ENCODE measurements at regions not wholly inside any gene's neighbourhood (a gene's known extent, or its start where the extent isn't known, plus 50 kb on each side); places are given as distances from the start of the nearest gene placed in this dataset.

DNA sequence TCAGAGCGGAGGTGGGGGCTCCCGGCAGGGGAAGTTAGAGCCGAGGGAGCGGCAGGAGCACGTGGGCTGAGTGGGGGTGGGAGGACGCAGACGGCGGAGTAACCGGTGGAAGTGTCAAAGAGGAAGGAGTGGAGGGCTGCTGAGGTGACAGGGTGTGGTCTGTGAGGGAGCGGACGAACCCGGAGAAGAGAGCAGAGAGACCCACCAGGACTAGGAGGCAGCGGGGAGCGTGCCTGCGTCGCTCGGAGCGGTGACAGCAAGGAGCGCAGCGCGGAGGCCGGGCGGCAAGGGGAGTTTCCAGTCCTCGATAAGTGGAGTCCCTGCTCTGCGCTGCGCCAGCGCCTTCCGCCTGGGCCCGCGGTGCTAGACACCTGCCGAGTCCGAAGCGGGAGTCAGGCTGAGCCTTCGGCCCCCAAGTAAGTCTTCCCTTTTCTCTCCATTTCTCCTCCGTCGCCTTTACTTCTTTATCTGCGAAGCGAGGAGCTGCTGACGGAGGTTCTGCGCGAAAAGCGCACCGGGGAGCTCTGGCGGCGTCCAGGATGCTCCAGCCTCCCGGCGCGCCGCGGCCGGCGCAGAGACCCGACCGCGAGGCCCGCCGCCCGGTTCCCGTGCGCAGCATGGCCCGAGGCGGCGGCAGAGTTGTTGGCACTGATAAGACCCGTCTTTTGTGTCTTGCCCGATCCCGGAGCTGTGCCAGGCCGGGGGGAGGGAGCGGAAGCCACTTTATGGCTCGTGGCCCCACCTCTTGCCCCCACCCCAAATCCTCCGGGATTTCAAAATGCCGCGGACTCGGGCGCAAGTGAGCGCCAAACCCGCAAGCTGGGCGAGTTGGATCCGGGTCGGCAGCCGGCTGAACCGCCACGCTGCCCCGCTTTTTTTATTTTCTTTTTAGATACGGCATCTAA lies 533.0 kb upstream of the SEMA6D start:
- Mint-ChIP-seq H3K36me3 (ENCODE audit: low read depth) (no peaks in the 10 kb centered on the region), H3K27ac (no peak overlapping the region), H3K9me3 (ENCODE audit: low read depth) (no peaks in the 10 kb centered on the region), H3K27me3 (peaks cover 47% of the 10 kb centered on the region), H3K4me3 (peak overlapping the region; percentile 38), H3K4me1 (peaks cover 10% of the 10 kb centered on the region)
- peak; percentile 50 for DNase-seq
- intact Hi-C loops (cut with DNase I, micrococcal nuclease), result no loop called here
- ATAC-seq, result peak; percentile 71
- POLR2A ChIA-PET, result no interaction called here
- CTCF ChIA-PET, result interaction anchor here (0.6 to 1.8 kb wide), 3 partner anchors 12 to 785 kb away, joined by 3 to 9 read pairs (median 3); no protein-coding TSS in a partner anchor

DNA sequence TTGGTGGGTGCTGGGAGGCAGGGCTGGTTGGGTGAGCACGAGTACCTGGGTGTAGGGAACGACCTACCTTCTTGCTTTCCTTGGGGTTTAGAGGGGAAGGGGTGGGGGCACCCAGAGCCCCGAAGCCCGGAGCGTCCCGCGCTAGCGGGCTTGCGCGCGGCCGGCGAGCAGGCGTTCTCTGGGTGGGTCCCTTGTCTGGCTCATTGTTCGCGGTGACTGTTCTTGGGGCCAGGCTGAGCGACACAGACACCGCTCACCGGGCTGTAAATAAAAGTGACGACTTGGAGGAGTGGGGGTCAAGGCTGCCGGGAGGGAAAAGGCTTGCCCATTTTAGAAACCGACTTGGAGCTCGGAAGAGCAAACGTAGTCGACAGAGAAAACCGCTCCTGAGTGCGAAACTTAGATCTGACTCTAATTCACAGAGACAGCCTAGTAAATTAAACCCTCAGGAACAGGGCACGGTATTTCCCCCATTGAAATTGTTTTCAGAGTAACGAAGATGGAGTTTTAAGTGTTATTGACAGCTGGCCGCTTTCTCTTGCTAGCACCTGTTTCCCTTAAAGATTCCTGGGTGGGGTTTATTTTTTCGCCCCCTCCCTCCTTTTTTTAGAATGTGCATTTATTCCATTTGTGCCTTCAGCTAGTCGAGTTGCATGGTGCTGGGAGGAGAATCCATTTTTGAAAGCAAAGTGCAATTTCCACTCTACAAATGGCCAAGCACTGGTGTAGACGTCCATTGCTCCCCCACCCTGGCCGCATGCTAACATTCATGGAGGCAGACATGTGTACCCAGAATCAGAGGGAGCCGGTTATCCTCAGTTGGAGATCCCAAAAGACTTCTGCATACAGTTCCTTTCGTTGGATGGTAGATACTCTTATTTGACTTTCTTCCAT lies 532.1 kb upstream of the SEMA6D start:
- H3K4me3 Mint-ChIP-seq, result peak overlapping the region; percentile 29
- no peaks in the 10 kb centered on the region for H3K9me3 Mint-ChIP-seq (ENCODE audit: low read depth)
- ChIA-PET POLR2A (no interaction called here), CTCF (interaction anchor here (0.6 to 1.8 kb wide), 3 partner anchors 11 to 1111 kb away, joined by 3 to 9 read pairs (median 3); no protein-coding TSS in a partner anchor)
- H3K27me3 Mint-ChIP-seq, result peaks cover 47% of the 10 kb centered on the region
- intact Hi-C loops (cut with DNase I, micrococcal nuclease), result no loop called here
- H3K4me1 Mint-ChIP-seq, result peaks cover 10% of the 10 kb centered on the region
- ATAC-seq (no peak), DNase-seq (no peak)
- no peaks in the 10 kb centered on the region for H3K36me3 Mint-ChIP-seq (ENCODE audit: low read depth)
- H3K27ac Mint-ChIP-seq, result no peak overlapping the region

DNA sequence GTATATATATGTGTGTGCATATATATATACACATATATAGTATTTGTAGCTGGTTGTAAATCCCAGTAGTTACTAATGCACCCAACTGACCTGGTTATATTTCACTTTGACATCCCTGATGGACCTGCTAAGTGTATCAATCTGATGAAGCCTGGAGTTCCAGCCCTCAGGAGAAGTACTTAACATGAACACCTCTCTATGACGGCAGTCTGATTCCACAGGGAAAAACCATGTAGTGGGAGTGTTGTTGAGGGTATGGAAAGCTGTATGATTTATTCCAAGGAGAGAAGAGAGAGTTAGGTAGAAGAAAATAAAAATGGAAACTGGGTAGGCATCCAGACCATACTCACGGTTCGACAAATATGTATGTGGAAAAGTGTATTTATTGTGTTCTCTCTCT lies 531.2 kb upstream of the SEMA6D start:
- H3K4me3 Mint-ChIP-seq, result no peak overlapping the region
- H3K4me1 Mint-ChIP-seq, result peaks cover 10% of the 10 kb centered on the region
- intact Hi-C loops (cut with DNase I, micrococcal nuclease), result no loop called here
- POLR2A ChIA-PET, result interaction anchor here (0.6 kb wide), 1 partner anchor 640 kb away, joined by 6 read pairs; no protein-coding TSS in a partner anchor
- no peaks in the 10 kb centered on the region for H3K9me3 Mint-ChIP-seq (ENCODE audit: low read depth)
- CTCF ChIA-PET, result interaction anchor here (1.8 to 2.5 kb wide), 2 partner anchors 8 to 10 kb away, joined by 9 read pairs; no protein-coding TSS in a partner anchor
- DNase-seq (no peak), ATAC-seq (no peak)
- H3K27me3 Mint-ChIP-seq, result peaks cover 47% of the 10 kb centered on the region
- no peaks in the 10 kb centered on the region for H3K36me3 Mint-ChIP-seq (ENCODE audit: low read depth)
- H3K27ac Mint-ChIP-seq, result no peak overlapping the region

DNA sequence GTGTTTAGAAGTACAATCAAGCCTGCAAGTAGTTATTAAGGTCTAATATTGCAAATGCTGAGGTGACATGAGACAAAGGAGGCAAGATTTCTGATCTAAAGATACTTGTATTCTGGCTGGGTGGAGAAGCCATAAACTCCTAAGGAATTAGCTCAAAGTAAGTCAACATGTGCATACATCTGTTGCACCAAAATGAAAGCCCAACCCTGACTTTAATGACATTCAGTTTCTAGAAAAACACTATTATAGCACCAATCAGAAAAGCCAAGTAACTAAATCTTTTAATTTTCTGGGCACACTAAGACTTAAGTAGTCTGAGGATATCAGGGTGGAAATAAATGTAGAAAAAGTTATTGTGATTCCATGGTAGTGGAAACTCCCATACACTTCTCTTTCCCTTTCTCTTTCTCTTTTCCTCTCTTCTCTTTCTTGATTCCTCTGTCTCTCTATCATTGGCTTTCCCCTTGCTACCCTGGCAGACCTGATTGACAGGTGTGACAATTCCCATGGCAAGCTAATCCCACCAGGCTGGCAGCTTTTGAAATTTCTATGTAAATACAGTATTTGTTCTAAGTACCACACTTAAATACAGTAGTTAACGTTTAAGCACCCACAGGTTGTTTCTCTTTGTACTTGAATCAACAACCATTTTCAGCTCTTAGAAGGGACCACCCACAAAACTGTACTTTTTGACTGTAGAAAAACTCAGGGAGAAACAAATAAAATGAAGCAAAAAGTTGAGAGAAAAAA lies 528.4 kb upstream of the SEMA6D start:
- DNase-seq (no peak), ATAC-seq (no peak)
- peaks cover 24% of the 10 kb centered on the region for H3K27me3 Mint-ChIP-seq
- H3K36me3 Mint-ChIP-seq (ENCODE audit: low read depth), result no peaks in the 10 kb centered on the region
- POLR2A ChIA-PET, result interaction anchor here (0.6 kb wide), 1 partner anchor 15 kb away, joined by 3 read pairs; no protein-coding TSS in a partner anchor
- H3K9me3 Mint-ChIP-seq (ENCODE audit: low read depth), result no peaks in the 10 kb centered on the region
- no peak overlapping the region for H3K27ac Mint-ChIP-seq
- no peak overlapping the region for H3K4me3 Mint-ChIP-seq
- CTCF ChIA-PET, result interaction anchor here (1.3 to 2.5 kb wide), 3 partner anchors 10 to 15 kb away, joined by 3 to 9 read pairs (median 4); no protein-coding TSS in a partner anchor
- intact Hi-C loops (cut with DNase I, micrococcal nuclease), result no loop called here
- peaks cover 7% of the 10 kb centered on the region for H3K4me1 Mint-ChIP-seq

DNA sequence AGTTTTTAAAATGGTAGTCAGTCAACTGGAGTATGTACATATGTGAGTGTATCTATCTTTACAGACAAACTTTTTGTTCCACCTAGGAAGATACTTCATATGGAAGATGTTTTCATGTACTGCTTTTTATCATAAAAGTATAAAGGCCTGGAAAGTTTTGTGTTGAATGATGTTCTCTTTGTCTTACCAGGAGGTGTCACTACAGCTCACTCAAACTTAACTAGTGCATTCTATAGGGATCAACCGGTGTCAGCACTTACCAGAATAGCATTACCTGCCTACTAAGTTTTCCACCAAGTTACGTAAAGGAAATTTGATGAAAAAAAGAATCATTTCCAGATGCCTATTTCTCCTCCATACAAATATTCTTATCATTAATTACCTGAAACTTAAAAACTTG lies 522.6 kb upstream of the SEMA6D start:
- Mint-ChIP-seq H3K4me1 (no peaks in the 10 kb centered on the region), H3K27ac (no peak overlapping the region), H3K36me3 (ENCODE audit: low read depth) (no peaks in the 10 kb centered on the region), H3K9me3 (ENCODE audit: low read depth) (no peaks in the 10 kb centered on the region), H3K4me3 (no peak overlapping the region), H3K27me3 (peaks cover 5% of the 10 kb centered on the region)
- POLR2A ChIA-PET, result no interaction called here
- DNase-seq, result no peak
- no peak for ATAC-seq
- CTCF ChIA-PET, result interaction anchor here (2.6 to 2.7 kb wide), 2 partner anchors 10 to 793 kb away, joined by 9 to 21 read pairs; no protein-coding TSS in a partner anchor
- intact Hi-C loops (cut with DNase I, micrococcal nuclease), result loop anchor here in 1 of 2 experiments (5.0 kb wide), 2 partner anchors 1093 to 1158 kb away; no protein-coding TSS in a partner anchor

DNA sequence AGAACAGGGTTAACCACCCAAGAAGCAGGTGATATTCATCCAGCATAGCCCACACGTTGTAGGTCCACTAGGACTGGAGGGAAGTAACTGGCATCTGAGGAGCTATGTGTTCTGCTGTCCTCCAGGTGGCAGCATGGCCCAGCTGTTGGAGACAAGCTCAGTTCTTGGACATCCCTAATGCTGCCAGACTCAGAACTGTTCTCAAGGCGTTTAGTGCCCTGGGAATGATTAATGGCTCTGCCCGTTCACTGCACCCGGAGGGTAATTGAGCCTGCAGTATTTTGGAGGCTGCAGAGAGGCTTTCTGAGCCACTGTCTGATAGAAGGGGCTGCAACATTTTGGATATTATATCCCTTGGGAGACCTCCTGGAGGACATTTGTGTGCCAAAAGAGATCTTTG lies 521.3 kb upstream of the SEMA6D start:
- no peaks in the 10 kb centered on the region for H3K36me3 Mint-ChIP-seq (ENCODE audit: low read depth)
- H3K4me3 Mint-ChIP-seq, result no peak overlapping the region
- H3K27ac Mint-ChIP-seq, result no peak overlapping the region
- no peaks in the 10 kb centered on the region for H3K4me1 Mint-ChIP-seq
- peak; percentile 75 for DNase-seq
- peak; percentile 36 for ATAC-seq
- peaks cover 5% of the 10 kb centered on the region for H3K27me3 Mint-ChIP-seq
- H3K9me3 Mint-ChIP-seq (ENCODE audit: low read depth), result no peaks in the 10 kb centered on the region
- ChIA-PET POLR2A (no interaction called here), CTCF (interaction anchor here (0.7 to 2.7 kb wide), 11 partner anchors 9 to 1156 kb away, joined by 3 to 21 read pairs (median 4); no protein-coding TSS in a partner anchor)
- intact Hi-C loops (cut with DNase I, micrococcal nuclease), result loop anchor here (1.0 to 5.0 kb wide), 6 partner anchors 792 to 1156 kb away; no protein-coding TSS in a partner anchor

DNA sequence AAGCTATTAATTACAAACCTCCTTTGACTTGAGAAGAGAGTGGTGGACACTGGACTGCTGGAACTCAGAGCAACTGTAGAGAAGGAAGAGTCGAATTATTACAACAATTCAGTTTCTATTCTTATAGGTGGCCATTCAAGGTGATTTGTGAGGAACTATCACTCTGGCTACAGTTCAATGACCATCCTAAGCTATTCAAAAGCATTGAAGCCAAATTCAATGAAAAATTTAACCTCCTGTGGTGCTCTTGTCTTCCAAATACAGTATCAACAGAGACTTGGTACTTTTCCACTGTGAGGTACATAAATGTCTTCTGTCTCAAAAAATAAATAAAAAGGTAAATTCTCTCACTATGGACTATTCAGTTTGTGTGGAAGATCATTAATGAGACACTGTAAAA lies 513.3 kb upstream of the SEMA6D start:
- Mint-ChIP-seq H3K4me3 (no peak overlapping the region), H3K27me3 (peaks cover 3% of the 10 kb centered on the region), H3K4me1 (no peaks in the 10 kb centered on the region), H3K27ac (no peak overlapping the region), H3K36me3 (ENCODE audit: low read depth) (no peaks in the 10 kb centered on the region), H3K9me3 (ENCODE audit: low read depth) (peaks cover 2% of the 10 kb centered on the region)
- ATAC-seq (no peak), DNase-seq (no peak)
- intact Hi-C loops (cut with DNase I, micrococcal nuclease), result no loop called here
- POLR2A ChIA-PET, result no interaction called here
- CTCF ChIA-PET, result interaction anchor here (1.3 to 1.7 kb wide), 2 partner anchors 7 to 16 kb away, joined by 3 to 4 read pairs; no protein-coding TSS in a partner anchor

DNA sequence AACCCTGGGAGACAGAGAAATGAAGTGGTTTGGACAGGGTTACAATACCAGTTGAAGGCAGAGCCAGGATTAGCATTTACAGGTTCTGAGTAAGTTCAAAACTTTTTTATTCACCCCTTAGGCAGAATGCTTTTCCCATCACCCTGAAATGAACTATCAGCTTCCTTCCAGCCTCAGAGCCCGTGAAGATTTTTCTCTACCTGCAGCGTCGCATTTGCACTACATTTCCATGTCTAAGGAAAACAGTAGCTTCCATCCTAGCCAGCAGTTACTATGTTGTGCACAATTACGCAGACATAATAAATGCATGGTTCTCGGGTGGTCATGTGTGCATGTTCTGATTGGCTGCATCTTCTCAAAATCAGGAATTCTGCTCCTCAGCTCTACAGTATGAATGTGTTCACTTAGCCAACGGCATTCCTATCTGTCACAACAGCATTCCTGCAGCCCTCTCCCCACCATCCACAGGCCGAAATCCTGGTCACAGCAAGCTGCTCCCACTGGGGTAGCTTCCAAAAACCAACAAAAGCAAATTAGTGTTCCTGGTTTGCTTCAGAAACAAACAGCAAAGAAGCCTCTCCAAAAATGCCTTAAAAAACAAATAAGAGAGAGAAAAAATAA lies 510.8 kb upstream of the SEMA6D start:
- H3K4me1 Mint-ChIP-seq, result no peaks in the 10 kb centered on the region
- H3K27me3 Mint-ChIP-seq, result no peaks in the 10 kb centered on the region
- intact Hi-C loops (cut with DNase I, micrococcal nuclease), result no loop called here
- CTCF ChIA-PET, result no interaction called here
- peaks cover 2% of the 10 kb centered on the region for H3K9me3 Mint-ChIP-seq (ENCODE audit: low read depth)
- POLR2A ChIA-PET, result no interaction called here
- no peaks in the 10 kb centered on the region for H3K36me3 Mint-ChIP-seq (ENCODE audit: low read depth)
- no peak for ATAC-seq
- no peak for DNase-seq
- H3K4me3 Mint-ChIP-seq, result no peak overlapping the region
- H3K27ac Mint-ChIP-seq, result no peak overlapping the region

DNA sequence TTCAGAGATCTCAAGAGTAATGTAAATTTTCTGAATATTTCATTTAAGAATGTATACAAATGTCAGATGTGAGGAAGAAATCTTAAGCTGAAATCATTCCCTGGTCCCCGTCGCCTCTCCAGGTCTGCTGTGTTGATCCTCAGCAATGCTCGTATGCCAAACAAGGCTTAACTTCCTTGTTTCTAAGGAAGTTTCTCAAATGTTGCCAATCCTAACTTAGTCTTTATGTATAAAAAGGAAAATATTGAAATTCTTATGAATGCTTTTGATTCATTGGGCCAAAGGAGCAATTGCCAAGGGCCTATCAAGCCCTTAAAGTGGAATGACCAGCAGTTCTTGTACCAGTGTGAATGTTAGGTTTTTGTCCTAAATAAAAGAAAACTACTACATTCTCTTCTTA lies 507.7 kb upstream of the SEMA6D start:
- intact Hi-C loops (cut with DNase I, micrococcal nuclease), result no loop called here
- no peak overlapping the region for H3K27ac Mint-ChIP-seq
- peaks cover 2% of the 10 kb centered on the region for H3K9me3 Mint-ChIP-seq (ENCODE audit: low read depth)
- no peaks in the 10 kb centered on the region for H3K4me1 Mint-ChIP-seq
- H3K36me3 Mint-ChIP-seq (ENCODE audit: low read depth), result no peaks in the 10 kb centered on the region
- no peak for DNase-seq
- H3K4me3 Mint-ChIP-seq, result no peak overlapping the region
- ChIA-PET POLR2A (no interaction called here), CTCF (no interaction called here)
- no peak for ATAC-seq
- no peaks in the 10 kb centered on the region for H3K27me3 Mint-ChIP-seq

DNA sequence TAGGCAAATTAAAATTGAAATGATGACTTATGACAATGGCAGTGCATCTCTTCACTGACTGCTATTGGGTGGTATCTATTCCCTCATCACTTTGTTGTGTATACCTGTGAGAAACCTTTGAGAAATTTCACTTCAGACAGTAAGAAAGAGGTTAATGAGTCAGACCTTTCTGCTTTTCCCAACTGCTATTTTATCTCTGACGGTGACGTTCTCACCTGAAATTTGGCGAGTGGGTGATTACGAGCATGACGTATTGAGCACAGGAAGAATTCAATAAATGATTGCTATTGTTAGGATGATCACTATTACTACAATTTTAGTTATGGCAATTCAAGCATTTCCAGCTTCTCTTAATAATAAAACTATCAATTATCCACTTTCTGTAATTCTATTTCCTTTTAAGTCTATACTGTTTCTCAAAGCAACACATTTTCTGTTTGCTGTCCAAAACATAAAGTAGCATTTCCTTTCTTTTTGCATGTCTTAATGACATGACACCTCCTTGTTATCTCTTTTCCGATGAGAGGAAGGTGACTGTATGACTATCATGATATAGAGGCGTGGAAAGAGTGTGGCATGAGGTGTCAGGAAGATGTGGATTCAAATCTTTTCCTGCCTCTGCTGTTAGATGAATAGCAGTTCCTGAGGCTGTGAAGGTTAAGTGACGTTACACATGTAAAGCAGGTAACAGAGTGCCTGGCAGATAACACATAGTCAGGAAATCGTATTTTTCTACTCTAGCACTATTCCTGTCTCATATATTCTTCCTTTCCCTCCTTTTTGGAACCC lies 504.9 kb upstream of the SEMA6D start:
- CTCF ChIA-PET, result interaction anchor here (1.0 kb wide), 1 partner anchor 16 kb away, joined by 3 read pairs; no protein-coding TSS in a partner anchor
- Mint-ChIP-seq H3K27ac (no peak overlapping the region), H3K4me1 (no peaks in the 10 kb centered on the region), H3K4me3 (no peak overlapping the region), H3K9me3 (ENCODE audit: low read depth) (no peaks in the 10 kb centered on the region), H3K36me3 (ENCODE audit: low read depth) (no peaks in the 10 kb centered on the region), H3K27me3 (no peaks in the 10 kb centered on the region)
- DNase-seq (no peak), ATAC-seq (no peak)
- POLR2A ChIA-PET, result no interaction called here
- intact Hi-C loops (cut with DNase I, micrococcal nuclease), result no loop called here

All from activated CD4-positive, alpha-beta T cell treated with anti-CD3 and anti-CD28 coated beads for 36 hours (primary cell).